Breast epithelium (tissue), 3 donors: ENCODE measurements at regions not wholly inside any gene's neighbourhood (a gene's known extent, or its start where the extent isn't known, plus 50 kb on each side); places are given as distances from the start of the nearest gene placed in this dataset.

ENCODE experiments used
- CTCF ChIP-seq, 3 donors: fragments of 450-650 bp; IDR thresholded peaks; one replicate each; pipeline ENCODE4 v1.5.1; 2016 to 2017; ENCODE audit warnings: antibody characterized with exemption in 3 of 3, mild to moderate bottlenecking in 3 of 3, moderate library complexity in 3 of 3
- POLR2A ChIP-seq: fragments of 450-650 bp; IDR thresholded peaks from one replicate; pipeline ENCODE4 v1.6.1; 2016; ENCODE audit warnings: antibody characterized with exemption, mild to moderate bottlenecking, moderate library complexity

DNA sequence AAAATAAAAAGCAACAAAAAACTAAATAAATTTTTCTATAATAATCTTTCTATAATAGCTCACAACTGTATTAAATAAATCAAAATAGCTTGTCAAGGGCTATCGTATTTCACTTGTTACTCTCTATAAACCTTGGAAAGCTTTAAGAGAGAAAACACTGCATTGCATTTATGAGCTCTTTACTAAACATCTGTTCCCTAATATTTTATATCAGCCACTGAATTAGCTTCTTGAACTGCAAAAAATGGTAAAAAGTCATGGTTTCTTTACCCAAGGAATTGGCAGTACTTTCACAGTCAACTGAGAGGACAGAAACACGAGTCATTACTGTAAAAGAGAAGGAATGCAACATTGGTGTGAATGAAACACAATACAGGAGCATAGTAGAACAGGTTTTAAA lies 671.2 kb downstream of the PCDH18 start:
- TF ChIP-seq CTCF (IDR thresholded peaks at IDR 0.05), result no peak
- TF ChIP-seq POLR2A, result no peak
